Adrenal gland (tissue), 5 donors: ENCODE measurements at regions not wholly inside any gene's neighbourhood (a gene's known extent, or its start where the extent isn't known, plus 50 kb on each side); places are given as distances from the start of the nearest gene placed in this dataset.

Source experiments
- CTCF ChIP-seq, 6 experiments: fragments of 450-650 bp in 4 of 6; fragments of 200-600 bp in 2 of 6; sonication (generic) in 1 of 6; IDR thresholded peaks; 1 replicate in 5 of 6; 2 replicates in 1 of 6; pipeline versions ENCODE4 v1.5.1 to v1.8.0; 2016 to 2021; ENCODE audit warnings: antibody characterized with exemption in 6 of 6, mild to moderate bottlenecking in 2 of 6, moderate library complexity in 1 of 6
- POLR2A ChIP-seq, 2 donors: fragments of 450-650 bp; IDR thresholded peaks; one replicate each; pipeline ENCODE4 v1.6.1; 2017; ENCODE audit warnings: antibody characterized with exemption in 2 of 2, mild to moderate bottlenecking in 2 of 2, moderate library complexity in 1 of 2
- donor health status: DM: no; HTN: no; CAD: no.

- TF ChIP-seq CTCF (IDR thresholded peaks at IDR 0.05) (no peak), POLR2A (IDR thresholded peaks at IDR 0.05) (no peak)
Measured at GRCh38 chr2:41922177-41922576, 125.6 kb upstream of the PKDCC start.
